HAP-1 (cell line): ENCODE measurements at regions not wholly inside any gene's neighbourhood (a gene's known extent, or its start where the extent isn't known, plus 50 kb on each side); places are given as distances from the start of the nearest gene placed in this dataset.

Experiments
- DNase-seq, 2 experiments: peaks; one replicate each; pipeline ENCODE4 v3.0.0-alpha.2; 2016 to 2020; ENCODE audit warnings: low spot score in 2 of 2
- H3K27me3 ChIP-seq: fragments of 250-450 bp; sonication (Bioruptor Pico); 2 replicates; pipeline ENCODE4 v1.5.1; 2020; ENCODE audit warnings: low read depth, mild to moderate bottlenecking, moderate library complexity
- H3K36me3 ChIP-seq: fragments of 250-450 bp; sonication (Bioruptor Pico); replicated peaks from 2 replicates; pipeline ENCODE4 v1.5.1; 2020; ENCODE audit warnings: mild to moderate bottlenecking
- H3K4me1 ChIP-seq: fragments of 250-450 bp; sonication (Bioruptor Pico); 2 replicates; pipeline ENCODE4 v1.5.1; 2020; ENCODE audit warnings: mild to moderate bottlenecking
- H3K4me3 ChIP-seq: fragments of 250-450 bp; sonication (Bioruptor Pico); 2 replicates; pipeline ENCODE4 v1.5.1; 2020; ENCODE audit warnings: mild to moderate bottlenecking, moderate library complexity
- H3K9me3 ChIP-seq: fragments of 250-450 bp; sonication (Bioruptor Pico); 2 replicates; pipeline ENCODE4 v1.5.1; 2020; ENCODE audit warnings: mild to moderate bottlenecking, moderate library complexity
- in situ Hi-C: fragments of 300-500 bp; cut with MboI; formaldehyde crosslinking; loops from 3 replicates; pipeline ENCODE4 v1.14.3; 2020; ENCODE audit warnings: low sequenced_read_pairs, inconsistent platforms, mixed read lengths

- Histone ChIP-seq H3K36me3 (no peaks in the 10 kb centered on the region), H3K27me3 (no peaks in the 10 kb centered on the region), H3K4me3 (no peak overlapping the region), H3K9me3 (0 out of 2 replicates have a peak, but pooled peaks cover 2% of the 10 kb centered on the region), H3K4me1 (peaks cover 11% of the 10 kb centered on the region)
- no peak for DNase-seq
- in situ Hi-C loops, result loop anchor here (25.0 kb wide), 1 partner anchor 1252 kb away; no protein-coding TSS in a partner anchor
Observed at GRCh38 chr5:2914022-2914661, 162.7 kb upstream of the IRX2 start.

DNA sequence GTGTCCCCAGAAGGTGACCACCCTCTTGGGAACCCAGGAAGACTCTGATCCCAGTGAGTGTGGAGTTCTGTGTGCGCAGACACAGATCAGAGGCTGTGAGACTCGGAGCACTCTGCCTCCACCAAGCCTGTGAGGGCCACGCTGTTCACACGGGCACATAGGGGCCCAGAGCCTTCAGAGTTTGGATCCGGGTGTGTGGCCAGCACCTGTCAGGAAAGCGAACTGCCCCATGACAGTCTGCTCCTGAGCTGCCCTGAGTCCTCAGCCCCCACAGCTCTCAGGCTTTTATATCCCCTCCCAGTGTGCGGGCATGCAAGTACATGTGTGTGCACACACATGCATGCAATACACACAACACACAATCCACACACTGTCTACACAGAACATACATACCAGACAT lies 161.8 kb upstream of the IRX2 start:
- H3K27me3 ChIP-seq, result no peaks in the 10 kb centered on the region
- H3K36me3 ChIP-seq, result no peaks in the 10 kb centered on the region
- in situ Hi-C loops, result loop anchor here (25.0 kb wide), 1 partner anchor 1251 kb away; no protein-coding TSS in a partner anchor
- H3K4me3 ChIP-seq, result no peak overlapping the region
- no peak for DNase-seq
- H3K4me1 ChIP-seq, result peaks cover 11% of the 10 kb centered on the region
- H3K9me3 ChIP-seq, result 0 out of 2 replicates have a peak, but pooled peaks cover 2% of the 10 kb centered on the region

DNA sequence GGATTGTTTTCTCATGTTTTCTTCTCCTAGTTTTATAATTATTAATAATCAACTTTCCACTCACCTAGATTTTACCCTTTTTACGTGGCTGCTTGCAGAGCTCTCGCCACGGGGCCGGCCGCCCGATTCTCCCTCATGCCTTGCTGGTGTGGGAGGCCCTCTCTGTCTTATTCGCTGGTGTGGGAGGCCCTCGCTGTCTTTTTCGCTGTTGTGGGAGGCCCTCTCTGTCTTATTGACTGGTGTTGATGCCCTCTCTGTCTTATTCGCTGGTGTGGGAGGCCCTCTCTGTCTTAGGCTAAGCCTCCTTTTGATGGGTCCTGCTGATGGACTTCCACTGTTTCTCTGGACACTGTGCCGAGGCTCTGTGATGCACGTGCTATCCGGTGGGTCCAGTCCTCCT lies 161.3 kb upstream of the IRX2 start:
- H3K36me3 ChIP-seq, result no peaks in the 10 kb centered on the region
- no peak overlapping the region for H3K4me3 ChIP-seq
- in situ Hi-C loops, result loop anchor here (25.0 kb wide), 1 partner anchor 1250 kb away; no protein-coding TSS in a partner anchor
- 0 out of 2 replicates have a peak, but pooled peaks cover 2% of the 10 kb centered on the region for H3K9me3 ChIP-seq
- H3K4me1 ChIP-seq, result peaks cover 11% of the 10 kb centered on the region
- no peak for DNase-seq
- H3K27me3 ChIP-seq, result no peaks in the 10 kb centered on the region

GRCh38 chr5:2910401-2911175 lies 159.1 kb upstream of the IRX2 start:
- Histone ChIP-seq H3K4me1 (peaks cover 7% of the 10 kb centered on the region), H3K27me3 (no peaks in the 10 kb centered on the region), H3K4me3 (no peak overlapping the region), H3K9me3 (no peaks in the 10 kb centered on the region), H3K36me3 (no peaks in the 10 kb centered on the region)
- no peak for DNase-seq
- in situ Hi-C loops, result loop anchor here (25.0 kb wide), 1 partner anchor 1248 kb away; no protein-coding TSS in a partner anchor

DNA sequence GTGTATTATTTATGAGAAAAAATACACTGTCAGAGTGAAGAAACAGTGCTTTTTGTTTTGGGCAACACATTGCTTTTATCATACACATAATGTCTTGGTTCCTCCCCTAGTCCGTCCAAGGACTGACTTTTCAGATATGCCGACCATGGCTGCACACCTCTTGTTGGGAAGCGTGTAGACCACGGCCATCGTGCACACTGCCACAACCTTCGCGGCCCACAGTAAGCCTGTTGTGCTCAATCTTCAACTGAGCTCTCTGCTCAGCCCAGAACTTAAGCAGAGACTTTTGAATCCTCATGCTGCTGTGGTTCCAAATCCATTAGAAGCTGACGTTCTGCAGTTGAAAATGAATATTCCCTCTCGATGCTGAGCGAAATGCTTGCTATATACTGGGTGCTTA lies 157.6 kb upstream of the IRX2 start:
- H3K9me3 ChIP-seq, result no peaks in the 10 kb centered on the region
- no peak overlapping the region for H3K4me3 ChIP-seq
- H3K36me3 ChIP-seq, result no peaks in the 10 kb centered on the region
- in situ Hi-C loops, result loop anchor here (25.0 kb wide), 1 partner anchor 1247 kb away; no protein-coding TSS in a partner anchor
- no peaks in the 10 kb centered on the region for H3K4me1 ChIP-seq
- DNase-seq, result no peak
- H3K27me3 ChIP-seq, result no peaks in the 10 kb centered on the region

- DNase-seq, result no peak
- Histone ChIP-seq H3K36me3 (no peaks in the 10 kb centered on the region), H3K4me1 (no peaks in the 10 kb centered on the region), H3K4me3 (no peak overlapping the region), H3K27me3 (no peaks in the 10 kb centered on the region), H3K9me3 (no peaks in the 10 kb centered on the region)
- in situ Hi-C loops, result loop anchor here (25.0 kb wide), 1 partner anchor 1246 kb away; no protein-coding TSS in a partner anchor
Observed at GRCh38 chr5:2908086-2908485, 156.6 kb upstream of the IRX2 start.

- no peak overlapping the region for H3K4me3 ChIP-seq
Observed at GRCh38 chr5:2906302-2907090, 155.0 kb upstream of the IRX2 start.

GRCh38 chr5:2905741-2906140 lies 154.3 kb upstream of the IRX2 start:
- Histone ChIP-seq H3K4me3 (no peak overlapping the region), H3K36me3 (no peaks in the 10 kb centered on the region), H3K9me3 (no peaks in the 10 kb centered on the region), H3K4me1 (no peaks in the 10 kb centered on the region), H3K27me3 (no peaks in the 10 kb centered on the region)
- DNase-seq, result no peak
- in situ Hi-C loops, result loop anchor here (25.0 kb wide), 1 partner anchor 1243 kb away; no protein-coding TSS in a partner anchor

More at GRCh38 chr5:2906302-2907090, 155.0 kb upstream of the IRX2 start:
- no peaks in the 10 kb centered on the region for H3K4me1 ChIP-seq
- in situ Hi-C loops, result loop anchor here (25.0 kb wide), 1 partner anchor 1244 kb away; no protein-coding TSS in a partner anchor
- H3K27me3 ChIP-seq, result no peaks in the 10 kb centered on the region
- H3K9me3 ChIP-seq, result no peaks in the 10 kb centered on the region
- DNase-seq, result no peak
- H3K36me3 ChIP-seq, result no peaks in the 10 kb centered on the region

- Histone ChIP-seq H3K4me1 (no peaks in the 10 kb centered on the region), H3K36me3 (no peaks in the 10 kb centered on the region), H3K4me3 (no peak overlapping the region), H3K27me3 (no peaks in the 10 kb centered on the region), H3K9me3 (no peaks in the 10 kb centered on the region)
- in situ Hi-C loops, result loop anchor here (25.0 kb wide), 1 partner anchor 1243 kb away; no protein-coding TSS in a partner anchor
- DNase-seq, result no peak
Observed at GRCh38 chr5:2904956-2905355, 153.5 kb upstream of the IRX2 start.

- in situ Hi-C loops, result loop anchor here (25.0 kb wide), 1 partner anchor 1242 kb away; no protein-coding TSS in a partner anchor
- H3K36me3 ChIP-seq, result no peaks in the 10 kb centered on the region
- no peaks in the 10 kb centered on the region for H3K27me3 ChIP-seq
- H3K4me1 ChIP-seq, result no peaks in the 10 kb centered on the region
- no peak for DNase-seq
- H3K4me3 ChIP-seq, result no peak overlapping the region
- H3K9me3 ChIP-seq, result no peaks in the 10 kb centered on the region
Observed at GRCh38 chr5:2904399-2904798, 152.9 kb upstream of the IRX2 start.

- H3K4me1 ChIP-seq, result no peaks in the 10 kb centered on the region
- in situ Hi-C loops, result loop anchor here (25.0 kb wide), 1 partner anchor 1241 kb away; no protein-coding TSS in a partner anchor
- DNase-seq, result no peak
- no peaks in the 10 kb centered on the region for H3K27me3 ChIP-seq
- H3K4me3 ChIP-seq, result no peak overlapping the region
- H3K9me3 ChIP-seq, result no peaks in the 10 kb centered on the region
- no peaks in the 10 kb centered on the region for H3K36me3 ChIP-seq
Observed at GRCh38 chr5:2903451-2904395, 152.2 kb upstream of the IRX2 start.

- in situ Hi-C loops, result loop anchor here (25.0 kb wide), 1 partner anchor 1241 kb away; no protein-coding TSS in a partner anchor
- Histone ChIP-seq H3K9me3 (no peaks in the 10 kb centered on the region), H3K27me3 (no peaks in the 10 kb centered on the region), H3K4me1 (no peaks in the 10 kb centered on the region), H3K4me3 (no peak overlapping the region), H3K36me3 (no peaks in the 10 kb centered on the region)
- DNase-seq, result no peak
Observed at GRCh38 chr5:2902742-2903297, 151.3 kb upstream of the IRX2 start.
